Thyroid gland (tissue), 4 donors: ENCODE measurements at regions not wholly inside any gene's neighbourhood (a gene's known extent, or its start where the extent isn't known, plus 50 kb on each side); places are given as distances from the start of the nearest gene placed in this dataset.

Source experiments
- DNase-seq, 2 donors: peaks; one replicate each; pipeline ENCODE4 v3.0.0-alpha.2; 2019
- H3K27ac ChIP-seq, 3 donors: fragments of 200-600 bp; sonication (generic); 1 replicate in 2 of 3; 2 replicates in 1 of 3; pipeline ENCODE4 v1.5.1; 2016 to 2019; ENCODE audit warnings: mild to moderate bottlenecking in 1 of 3, moderate library complexity in 1 of 3
- H3K27me3 ChIP-seq: fragments of 200-600 bp; sonication (generic); one replicate; pipeline ENCODE4 v1.5.1; 2019
- H3K36me3 ChIP-seq, 2 donors: fragments of 200-600 bp; sonication (generic); one replicate each; pipeline ENCODE4 v1.5.1; 2016 to 2019
- H3K4me1 ChIP-seq, 2 donors: fragments of 200-600 bp; sonication (generic); one replicate each; pipeline ENCODE4 v1.5.1; 2017 to 2019
- H3K4me3 ChIP-seq, 3 donors: fragments of 200-600 bp; sonication (generic); replicated peaks in 1 of 3; 1 replicate in 2 of 3; 2 replicates in 1 of 3; pipeline ENCODE4 v1.5.1; 2016; ENCODE audit warnings: mild to moderate bottlenecking in 1 of 3
- H3K9me3 ChIP-seq: fragments of 200-600 bp; sonication (generic); one replicate; pipeline ENCODE4 v1.5.1; 2017
- POLR2A ChIP-seq, 2 donors: fragments of 450-650 bp; IDR thresholded peaks; one replicate each; pipeline ENCODE4 v1.6.1; 2017; ENCODE audit warnings: antibody characterized with exemption in 2 of 2, mild to moderate bottlenecking in 2 of 2, moderate library complexity in 1 of 2
- WGBS, 2 donors: methylation state at CpG; one replicate each; pipeline ENCODE4 v1.1.5; 2017; 5-methylcytosine and 5-hydroxymethylcytosine counted together
- intact Hi-C: fragments of 100-400 bp; cut with DNase I; formaldehyde crosslinking; loops from one replicate; pipeline ENCODE4 v1.15.1; 2023
- TF ChIP-seq, protein P1 (sequence below), 6 experiments: fragments of 200-600 bp in 3 of 6; fragments of 450-650 bp in 3 of 6; sonication (generic) in 3 of 6; IDR thresholded peaks; one replicate each; pipeline ENCODE4 v1.5.1; 2016 to 2019; ENCODE audit warnings: antibody characterized with exemption in 6 of 6, mild to moderate bottlenecking in 2 of 6, inconsistent platforms in 1 of 6, moderate library complexity in 1 of 6

DNA sequence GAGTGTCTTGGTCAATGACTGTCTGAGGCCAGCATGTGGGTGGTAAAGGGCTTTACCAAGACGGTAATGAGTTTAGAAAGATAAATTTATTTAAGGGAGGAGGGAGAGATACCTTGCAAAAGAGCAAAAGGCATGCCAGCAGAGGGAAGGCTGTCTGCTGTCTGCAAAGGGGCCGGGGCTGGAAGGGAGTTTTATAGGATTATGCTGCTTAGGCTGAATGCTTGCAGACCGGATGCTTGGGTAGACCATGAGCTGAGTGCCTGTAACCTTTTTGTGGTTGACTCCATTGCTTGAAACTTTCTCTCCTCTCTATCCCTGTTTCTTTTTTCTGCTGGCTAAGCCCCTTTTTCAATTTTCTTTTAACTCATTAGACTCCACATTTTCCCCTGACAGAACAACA is 1543.0 kb downstream of the OTOL1 start:
- Histone ChIP-seq H3K4me3 (no peak overlapping the region), H3K27ac (no peak overlapping the region), H3K4me1 (no peaks in the 10 kb centered on the region), H3K27me3 (no peaks in the 10 kb centered on the region), H3K9me3 (no peaks in the 10 kb centered on the region), H3K36me3 (no peaks in the 10 kb centered on the region)
- TF ChIP-seq, protein P1, sequence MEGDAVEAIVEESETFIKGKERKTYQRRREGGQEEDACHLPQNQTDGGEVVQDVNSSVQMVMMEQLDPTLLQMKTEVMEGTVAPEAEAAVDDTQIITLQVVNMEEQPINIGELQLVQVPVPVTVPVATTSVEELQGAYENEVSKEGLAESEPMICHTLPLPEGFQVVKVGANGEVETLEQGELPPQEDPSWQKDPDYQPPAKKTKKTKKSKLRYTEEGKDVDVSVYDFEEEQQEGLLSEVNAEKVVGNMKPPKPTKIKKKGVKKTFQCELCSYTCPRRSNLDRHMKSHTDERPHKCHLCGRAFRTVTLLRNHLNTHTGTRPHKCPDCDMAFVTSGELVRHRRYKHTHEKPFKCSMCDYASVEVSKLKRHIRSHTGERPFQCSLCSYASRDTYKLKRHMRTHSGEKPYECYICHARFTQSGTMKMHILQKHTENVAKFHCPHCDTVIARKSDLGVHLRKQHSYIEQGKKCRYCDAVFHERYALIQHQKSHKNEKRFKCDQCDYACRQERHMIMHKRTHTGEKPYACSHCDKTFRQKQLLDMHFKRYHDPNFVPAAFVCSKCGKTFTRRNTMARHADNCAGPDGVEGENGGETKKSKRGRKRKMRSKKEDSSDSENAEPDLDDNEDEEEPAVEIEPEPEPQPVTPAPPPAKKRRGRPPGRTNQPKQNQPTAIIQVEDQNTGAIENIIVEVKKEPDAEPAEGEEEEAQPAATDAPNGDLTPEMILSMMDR (IDR thresholded peaks at IDR 0.05): no peak
- no peak for TF ChIP-seq POLR2A (IDR thresholded peaks at IDR 0.05)
- 67 to 73% methylated on average over 3 of the region's 3 CpGs for WGBS, 2 donors
- intact Hi-C loops: no loop called here
- DNase-seq: no peak

DNA sequence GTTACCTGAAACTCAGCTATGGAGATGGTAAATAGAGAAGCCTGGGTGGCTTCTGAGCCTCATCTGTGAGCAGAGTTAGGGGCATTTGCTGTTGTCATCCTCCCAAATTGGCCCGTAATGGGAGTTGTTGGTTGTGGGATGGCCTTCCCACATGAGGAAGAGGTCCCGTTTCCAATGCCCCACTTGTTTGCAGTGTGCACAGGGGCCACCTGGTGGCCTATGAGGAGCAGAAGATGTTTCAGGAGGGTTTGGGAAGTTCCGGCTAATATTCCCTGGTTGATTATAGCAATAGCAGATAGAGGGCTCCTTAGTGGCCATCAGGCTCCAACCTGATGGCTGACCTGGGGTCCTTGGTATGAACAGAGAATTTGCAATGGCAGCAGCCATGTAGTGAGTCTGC is 1546.5 kb downstream of the OTOL1 start:
- H3K27ac ChIP-seq: no peak overlapping the region
- 0 to 33% methylated on average over 1 to 3 of the region's 3 CpGs for WGBS, 2 donors
- no peaks in the 10 kb centered on the region for H3K36me3 ChIP-seq
- H3K4me3 ChIP-seq: no peak overlapping the region
- no peaks in the 10 kb centered on the region for H3K4me1 ChIP-seq
- H3K27me3 ChIP-seq: no peaks in the 10 kb centered on the region
- DNase-seq: no peak
- intact Hi-C loops: no loop called here
- no peaks in the 10 kb centered on the region for H3K9me3 ChIP-seq
- TF ChIP-seq, protein P1 (IDR thresholded peaks at IDR 0.05): no peak
- no peak for TF ChIP-seq POLR2A (IDR thresholded peaks at IDR 0.05)

DNA sequence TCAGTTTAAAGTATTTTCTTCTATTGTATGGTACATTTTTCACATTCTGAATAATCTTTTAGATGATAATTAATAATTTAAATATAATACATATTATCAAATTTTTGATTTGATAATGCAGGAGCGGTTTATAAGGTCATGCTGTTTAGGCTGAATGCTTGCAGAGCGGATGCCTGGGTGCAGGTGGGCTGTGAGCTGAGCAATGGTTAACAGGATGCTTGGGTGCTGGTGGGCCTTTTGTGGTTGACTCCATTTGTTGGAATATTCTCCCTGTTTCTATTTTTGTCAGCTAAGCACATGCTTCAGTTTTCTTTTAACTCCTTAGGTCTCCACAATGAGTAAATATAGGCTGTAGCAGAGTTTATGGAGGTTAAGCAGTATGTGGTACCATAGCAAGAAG is 1549.3 kb downstream of the OTOL1 start:
- Histone ChIP-seq H3K4me3 (no peak overlapping the region), H3K4me1 (no peaks in the 10 kb centered on the region), H3K27ac (no peak overlapping the region), H3K36me3 (no peaks in the 10 kb centered on the region), H3K27me3 (no peaks in the 10 kb centered on the region), H3K9me3 (no peaks in the 10 kb centered on the region)
- DNase-seq: no peak
- WGBS, 2 donors: 89 to 95% methylated on average over 2 of the region's 2 CpGs
- TF ChIP-seq, protein P1 (IDR thresholded peaks at IDR 0.05): no peak
- TF ChIP-seq POLR2A (IDR thresholded peaks at IDR 0.05): no peak
- intact Hi-C loops: no loop called here

DNA sequence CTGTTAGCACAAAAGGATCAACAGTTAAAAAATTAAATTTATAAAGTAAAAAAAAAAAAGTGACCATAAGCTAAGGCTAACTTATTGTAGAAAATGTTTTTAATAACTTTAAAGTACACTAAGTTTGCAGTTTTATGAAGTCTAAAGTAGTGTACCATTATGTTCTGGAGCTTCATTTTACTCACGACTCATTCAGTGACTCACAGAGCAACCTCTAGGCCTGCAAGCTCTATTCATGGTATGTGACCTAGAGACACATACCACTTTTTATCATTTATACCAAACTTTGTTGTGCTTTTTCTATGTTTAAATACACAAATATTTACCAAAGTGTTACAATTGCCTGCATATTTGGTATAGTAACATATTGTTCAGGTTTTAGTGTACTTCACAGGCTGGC is 1552.3 kb downstream of the OTOL1 start:
- Histone ChIP-seq H3K9me3 (no peaks in the 10 kb centered on the region), H3K4me3 (no peak overlapping the region), H3K36me3 (no peaks in the 10 kb centered on the region), H3K27me3 (no peaks in the 10 kb centered on the region), H3K27ac (no peak overlapping the region), H3K4me1 (no peaks in the 10 kb centered on the region)
- no peak for DNase-seq
- whole genome bisulfite sequencing, 2 donors: no CpG with 5 or more reads among the region's 1 CpG
- intact Hi-C loops: no loop called here
- TF ChIP-seq POLR2A (IDR thresholded peaks at IDR 0.05): no peak
- TF ChIP-seq, protein P1 (IDR thresholded peaks at IDR 0.05): no peak

DNA sequence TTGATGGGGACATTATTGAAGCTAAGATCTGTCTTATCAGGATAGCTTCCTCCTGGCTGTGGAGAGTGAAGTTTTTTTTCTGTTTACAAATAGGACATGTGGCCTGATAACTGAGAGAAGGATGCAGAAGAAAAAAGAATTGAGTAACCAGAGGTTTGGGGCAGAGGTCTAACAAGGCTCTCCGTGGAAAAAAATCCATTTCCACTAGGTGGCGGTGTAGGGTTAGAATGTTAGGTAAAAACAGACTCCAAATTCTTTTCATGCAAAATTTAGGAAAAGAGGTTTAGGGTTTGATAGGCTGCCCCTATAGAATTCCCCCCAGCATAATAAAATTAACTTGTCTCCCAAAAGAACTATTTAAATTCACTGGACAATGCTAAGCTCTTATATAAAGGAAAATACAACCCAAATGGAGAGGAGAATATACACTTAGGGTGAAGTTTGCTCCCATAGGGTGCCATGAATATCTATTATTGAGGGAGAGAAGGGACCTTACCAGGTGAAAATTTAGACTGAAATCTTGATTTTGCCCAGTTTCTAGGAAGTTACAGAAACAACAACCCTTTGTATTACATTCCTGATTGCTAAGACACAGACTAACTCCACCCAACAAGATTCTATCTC is 1560.4 kb downstream of the OTOL1 start:
- 7 to 16% methylated on average over 2 of the region's 2 CpGs for WGBS, 2 donors
- H3K9me3 ChIP-seq: no peaks in the 10 kb centered on the region
- no peaks in the 10 kb centered on the region for H3K36me3 ChIP-seq
- no peaks in the 10 kb centered on the region for H3K4me1 ChIP-seq
- TF ChIP-seq, protein P1 (IDR thresholded peaks at IDR 0.05): peak in 4 of 6 experiments; percentile 19 to 42 (median 28)
- TF ChIP-seq POLR2A (IDR thresholded peaks at IDR 0.05): no peak
- no peak overlapping the region for H3K4me3 ChIP-seq
- no peak overlapping the region for H3K27ac ChIP-seq
- H3K27me3 ChIP-seq: no peaks in the 10 kb centered on the region
- peak in 1 of 2 donors; percentile 11 for DNase-seq
- intact Hi-C loops: no loop called here
